Naive B cell (primary cell): ENCODE measurements at regions not wholly inside any gene's neighbourhood (a gene's known extent, or its start where the extent isn't known, plus 50 kb on each side); places are given as distances from the start of the nearest gene placed in this dataset.
"Not testable (repeated sequence)": the region's sequence is repeated elsewhere in the genome, so short reads cannot be mapped to it uniquely, and the experiment has no call there.

Experiments
- ATAC-seq, 2 donors: fragments of 150-1000 bp; cut with Tn5 transposase; 2 replicates each; pipeline ENCODE4 v1.10.0; 2021; ENCODE audit warnings: low read depth in 2 of 2, mild to moderate bottlenecking in 2 of 2, moderate library complexity in 2 of 2
- DNase-seq: peaks from one replicate; pipeline ENCODE4 v3.0.0; 2022
- H3K27ac Mint-ChIP-seq, 6 donors: one replicate each; pipeline ENCODE4 v1.8.0; 2020 to 2022; ENCODE audit warnings: mild to moderate bottlenecking in 6 of 6, mixed read lengths in 6 of 6, moderate library complexity in 5 of 6, inconsistent platforms in 2 of 6
- H3K27me3 Mint-ChIP-seq, 3 donors: one replicate each; pipeline ENCODE4 v1.8.0; 2021 to 2022; ENCODE audit warnings: mixed read lengths in 3 of 3, mild to moderate bottlenecking in 1 of 3
- H3K36me3 Mint-ChIP-seq, 2 donors: one replicate each; pipeline ENCODE4 v1.8.0; 2020 to 2022; ENCODE audit warnings: mixed read lengths in 2 of 2, inconsistent platforms in 1 of 2, mild to moderate bottlenecking in 1 of 2
- H3K4me1 Mint-ChIP-seq, 3 donors: one replicate each; pipeline ENCODE4 v1.8.0; 2020 to 2022; ENCODE audit warnings: mixed read lengths in 3 of 3, inconsistent platforms in 1 of 3, mild to moderate bottlenecking in 1 of 3, moderate library complexity in 1 of 3
- H3K4me3 Mint-ChIP-seq, 8 donors: one replicate each; pipeline ENCODE4 v1.8.0; 2020 to 2022; ENCODE audit warnings: mild to moderate bottlenecking in 8 of 8, mixed read lengths in 8 of 8, moderate library complexity in 8 of 8, inconsistent platforms in 2 of 8
- H3K9me3 Mint-ChIP-seq, 7 donors: one replicate each; pipeline ENCODE4 v1.8.0; 2020 to 2022; ENCODE audit warnings: mixed read lengths in 7 of 7, mild to moderate bottlenecking in 5 of 7, inconsistent platforms in 2 of 7, moderate library complexity in 1 of 7

DNA sequence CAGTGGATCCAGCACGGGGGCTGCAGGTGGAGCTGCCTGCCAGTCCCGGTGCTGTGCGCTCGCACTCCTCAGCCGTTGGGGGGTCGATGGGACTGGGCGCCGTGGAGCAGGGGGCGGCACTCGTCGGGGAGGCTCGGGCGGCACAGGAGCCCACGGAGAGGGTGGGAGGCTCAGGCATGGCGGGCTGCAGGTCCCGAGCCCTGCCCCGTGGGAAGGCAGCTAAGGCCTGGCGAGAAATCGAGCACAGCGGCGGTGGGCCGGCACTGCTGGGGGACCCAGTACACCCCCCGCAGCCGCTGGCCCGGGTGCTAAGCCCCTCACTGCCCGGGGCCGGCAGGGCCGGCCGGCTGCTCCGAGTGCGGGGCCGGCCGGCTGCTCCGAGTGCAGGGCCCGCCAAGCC is 52.3 kb upstream of the MARK1 start:
- not testable (repeated sequence) for ATAC-seq, H3K4me3 Mint-ChIP-seq, H3K36me3 Mint-ChIP-seq, H3K9me3 Mint-ChIP-seq, H3K27ac Mint-ChIP-seq, DNase-seq, H3K4me1 Mint-ChIP-seq
- peaks cover 0 to 13% (median 8%) of the 10 kb centered on the region in 3 donors for H3K27me3 Mint-ChIP-seq

DNA sequence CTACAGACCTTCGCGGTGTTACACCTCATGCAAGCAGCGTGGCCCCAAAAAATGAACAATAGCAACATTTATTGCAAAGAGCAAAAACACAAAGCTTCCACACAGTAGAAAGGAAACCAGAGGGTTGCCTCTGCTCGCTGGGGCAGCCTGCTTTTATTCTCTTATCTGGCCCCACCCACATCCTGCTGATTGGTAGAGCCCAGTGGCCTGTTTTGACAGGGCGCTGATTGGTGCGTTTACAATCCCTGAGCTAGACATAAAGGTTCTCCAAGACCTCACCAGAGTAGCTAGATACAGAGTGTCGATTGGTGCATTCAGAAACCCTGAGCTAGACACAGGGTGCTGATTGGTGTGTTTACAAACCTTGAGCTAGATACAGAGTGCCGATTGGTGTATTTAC is 52.8 kb upstream of the MARK1 start:
- not testable (repeated sequence) for H3K36me3 Mint-ChIP-seq

DNA sequence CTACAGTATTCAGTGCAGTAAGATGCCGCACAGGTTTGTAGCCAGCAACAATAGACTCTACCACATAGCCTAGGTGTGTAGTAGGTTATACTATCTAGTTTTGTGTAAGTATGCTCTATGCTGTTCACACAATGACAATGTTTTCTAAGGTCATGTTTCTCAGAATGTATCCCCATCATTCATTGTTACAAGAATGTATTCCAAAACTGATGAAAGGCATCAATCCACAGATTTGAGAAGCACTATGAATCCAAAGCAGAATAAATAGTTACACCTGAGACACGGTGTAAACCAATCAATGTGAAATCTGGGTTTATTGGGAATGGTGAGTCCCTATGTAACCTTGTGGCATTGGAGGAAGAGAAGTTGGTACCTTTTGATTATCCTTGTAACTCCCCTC is 54.5 kb upstream of the MARK1 start:
- DNase-seq (no peak), ATAC-seq (no peak)
- Mint-ChIP-seq H3K36me3 (no peaks in the 10 kb centered on the region), H3K9me3 (peaks cover 0 to 4% (median 0%) of the 10 kb centered on the region in 7 donors), H3K27me3 (peaks cover 0 to 13% (median 0%) of the 10 kb centered on the region in 3 donors), H3K4me1 (no peaks in the 10 kb centered on the region), H3K4me3 (no peak overlapping the region), H3K27ac (no peak overlapping the region)

More for the DNA sequence above, 52.8 kb upstream of the MARK1 start:
- peaks cover 0 to 13% (median 8%) of the 10 kb centered on the region in 3 donors for H3K27me3 Mint-ChIP-seq
- ATAC-seq, H3K27ac Mint-ChIP-seq, DNase-seq, H3K4me1 Mint-ChIP-seq, H3K4me3 Mint-ChIP-seq, H3K9me3 Mint-ChIP-seq: not testable (repeated sequence)

DNA sequence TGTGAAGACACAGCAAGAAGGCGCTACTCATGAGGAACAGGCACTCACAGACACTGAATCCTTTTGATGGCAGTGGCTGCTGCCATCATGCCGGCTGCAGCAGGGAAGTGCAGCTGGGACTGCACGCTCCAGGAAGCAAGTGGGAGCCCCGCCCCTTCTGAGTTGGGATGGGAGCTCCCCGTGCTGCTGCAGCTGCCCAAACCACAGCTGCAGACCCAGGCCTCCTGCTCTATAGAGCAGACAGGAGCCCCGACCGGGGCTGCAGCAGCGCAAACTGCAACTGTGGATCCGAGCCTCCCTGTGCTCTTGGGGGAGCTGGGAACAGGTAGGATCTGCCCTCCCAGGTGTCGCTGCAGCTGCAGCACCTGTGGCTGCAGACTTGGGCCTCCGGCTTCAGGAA is 65.2 kb upstream of the MARK1 start:
- Mint-ChIP-seq H3K36me3 (no peaks in the 10 kb centered on the region), H3K4me3 (no peak overlapping the region), H3K27ac (no peak overlapping the region), H3K9me3 (peaks cover 0 to 20% (median 7%) of the 10 kb centered on the region in 7 donors), H3K4me1 (no peaks in the 10 kb centered on the region), H3K27me3 (no peaks in the 10 kb centered on the region)
- ATAC-seq = no peak
- no peak for DNase-seq

DNA sequence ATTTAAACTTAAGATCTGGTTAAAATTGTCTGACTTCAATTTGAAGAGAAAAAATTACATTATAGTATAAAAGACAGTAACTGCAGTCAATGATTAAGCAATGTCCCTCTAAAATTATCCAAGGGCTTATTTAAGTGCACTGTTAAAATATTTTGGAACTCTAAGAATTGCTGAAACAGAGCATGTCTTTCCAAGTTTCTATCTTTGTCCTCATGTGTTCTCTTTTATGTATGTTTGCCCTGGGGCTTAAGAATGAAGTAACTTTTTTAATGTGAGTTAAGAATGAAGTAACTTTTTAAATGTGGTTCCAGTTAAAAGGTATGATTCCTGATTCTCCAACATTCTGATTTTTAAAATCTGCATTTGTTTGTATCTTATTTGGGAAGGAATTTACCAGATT is 69.0 kb upstream of the MARK1 start:
- H3K27me3 Mint-ChIP-seq = peaks cover 0 to 8% (median 0%) of the 10 kb centered on the region in 3 donors
- no peak for DNase-seq
- no peaks in the 10 kb centered on the region for H3K4me1 Mint-ChIP-seq
- no peak overlapping the region for H3K27ac Mint-ChIP-seq
- no peak overlapping the region for H3K4me3 Mint-ChIP-seq
- ATAC-seq = no peak
- H3K36me3 Mint-ChIP-seq = no peaks in the 10 kb centered on the region
- H3K9me3 Mint-ChIP-seq = peaks cover 0 to 5% (median 3%) of the 10 kb centered on the region in 7 donors

- peaks cover 0 to 4% (median 0%) of the 10 kb centered on the region in 7 donors for H3K9me3 Mint-ChIP-seq
- no peaks in the 10 kb centered on the region for H3K4me1 Mint-ChIP-seq
- DNase-seq (no peak), ATAC-seq (no peak)
- no peaks in the 10 kb centered on the region for H3K36me3 Mint-ChIP-seq
- no peak overlapping the region for H3K4me3 Mint-ChIP-seq
- no peak overlapping the region for H3K27ac Mint-ChIP-seq
- H3K27me3 Mint-ChIP-seq = peaks cover 0 to 15% (median 0%) of the 10 kb centered on the region in 3 donors
These were observed 69.9 kb upstream of the MARK1 start for GRCh38 chr1:220457957-220458609.

DNA sequence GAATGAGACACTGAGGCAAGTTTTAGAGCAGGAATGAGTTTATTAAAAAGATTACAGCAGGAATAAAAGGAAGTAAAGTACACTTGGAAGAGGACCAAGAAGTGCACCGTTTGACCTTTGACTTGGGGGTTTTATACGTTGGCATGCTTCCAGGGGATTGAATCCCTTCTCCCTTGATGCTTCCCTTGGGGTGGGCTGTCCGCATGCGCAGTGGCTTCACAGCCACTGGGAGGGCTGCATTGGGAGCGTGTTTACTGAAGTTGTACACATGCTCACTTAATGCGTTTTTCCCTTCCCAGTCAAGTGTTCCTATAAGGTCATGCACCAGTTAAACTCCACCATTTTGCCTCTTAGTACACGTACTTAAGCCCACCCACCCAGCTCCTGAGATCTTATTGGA is 72.4 kb upstream of the MARK1 start:
- H3K9me3 Mint-ChIP-seq = peaks cover 0 to 4% (median 0%) of the 10 kb centered on the region in 7 donors
- no peak overlapping the region for H3K4me3 Mint-ChIP-seq
- DNase-seq = no peak
- no peak overlapping the region for H3K27ac Mint-ChIP-seq
- peaks cover 6 to 27% (median 16%) of the 10 kb centered on the region in 3 donors for H3K27me3 Mint-ChIP-seq
- H3K36me3 Mint-ChIP-seq = no peaks in the 10 kb centered on the region
- no peaks in the 10 kb centered on the region for H3K4me1 Mint-ChIP-seq
- ATAC-seq = no peak

- H3K27ac Mint-ChIP-seq = no peak overlapping the region
- ATAC-seq (no peak), DNase-seq (no peak)
- H3K4me3 Mint-ChIP-seq = no peak overlapping the region
- H3K36me3 Mint-ChIP-seq = no peaks in the 10 kb centered on the region
- H3K27me3 Mint-ChIP-seq = peaks cover 11 to 33% (median 22%) of the 10 kb centered on the region in 3 donors
- peaks cover 0 to 5% (median 0%) of the 10 kb centered on the region in 7 donors for H3K9me3 Mint-ChIP-seq
- no peaks in the 10 kb centered on the region for H3K4me1 Mint-ChIP-seq
These were observed 73.7 kb upstream of the MARK1 start for GRCh38 chr1:220454155-220454777.

GRCh38 chr1:220453371-220453770 is 74.6 kb upstream of the MARK1 start:
- H3K9me3 Mint-ChIP-seq = peaks cover 0 to 5% (median 0%) of the 10 kb centered on the region in 7 donors
- no peaks in the 10 kb centered on the region for H3K36me3 Mint-ChIP-seq
- no peak for DNase-seq
- no peak for ATAC-seq
- no peak overlapping the region for H3K27ac Mint-ChIP-seq
- H3K4me3 Mint-ChIP-seq = no peak overlapping the region
- H3K27me3 Mint-ChIP-seq = peaks cover 11 to 35% (median 22%) of the 10 kb centered on the region in 3 donors
- H3K4me1 Mint-ChIP-seq = no peaks in the 10 kb centered on the region

DNA sequence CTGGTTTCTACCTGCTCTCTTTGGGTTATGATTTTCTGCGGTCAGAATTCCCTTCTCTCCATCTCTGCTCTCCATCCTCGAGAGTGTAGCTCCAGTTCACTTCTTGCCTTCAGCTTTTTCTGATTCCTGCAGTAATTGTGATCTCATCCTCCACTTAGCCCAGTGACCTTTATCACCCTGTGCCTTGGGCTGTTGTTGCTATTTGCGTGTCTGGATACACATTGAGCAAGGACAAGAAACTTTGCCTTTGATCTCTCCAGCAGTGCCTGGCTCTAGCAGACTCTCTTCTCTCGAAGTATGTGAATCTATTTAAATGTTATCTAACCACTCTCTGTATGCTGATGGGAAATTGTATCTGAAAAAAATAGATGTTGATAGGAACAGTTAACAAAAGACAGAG is 76.4 kb upstream of the MARK1 start:
- H3K36me3 Mint-ChIP-seq = no peaks in the 10 kb centered on the region

DNA sequence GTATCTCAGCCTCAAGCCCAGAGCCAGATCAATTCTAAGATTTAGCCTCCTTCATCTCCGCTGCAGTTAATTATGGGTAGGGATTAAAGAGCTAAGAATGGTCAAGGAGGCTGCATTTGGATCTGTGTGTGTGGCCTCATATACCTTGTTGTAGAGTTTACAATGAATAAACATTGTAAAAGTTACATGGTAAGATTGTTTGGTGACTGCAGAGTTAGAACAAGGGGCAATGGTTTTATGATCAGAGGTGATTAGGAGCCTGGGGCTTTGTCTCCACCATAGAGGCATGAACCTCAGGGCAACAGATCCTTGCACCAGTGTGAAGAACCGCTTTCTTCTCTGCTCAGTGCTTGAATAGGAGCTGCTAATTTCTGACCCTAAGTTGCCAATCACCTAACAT is 77.0 kb upstream of the MARK1 start:
- Mint-ChIP-seq H3K4me3 (no peak overlapping the region), H3K27ac (no peak overlapping the region), H3K4me1 (no peaks in the 10 kb centered on the region), H3K27me3 (peaks cover 17 to 35% (median 22%) of the 10 kb centered on the region in 3 donors), H3K9me3 (peaks cover 0 to 7% (median 0%) of the 10 kb centered on the region in 7 donors), H3K36me3 (no peaks in the 10 kb centered on the region)
- ATAC-seq (no peak), DNase-seq (no peak)

More for the DNA sequence above, 76.4 kb upstream of the MARK1 start:
- Mint-ChIP-seq H3K27me3 (peaks cover 17 to 35% (median 22%) of the 10 kb centered on the region in 3 donors), H3K4me1 (no peaks in the 10 kb centered on the region), H3K9me3 (peaks cover 0 to 6% (median 0%) of the 10 kb centered on the region in 7 donors), H3K4me3 (no peak overlapping the region), H3K27ac (no peak overlapping the region)
- DNase-seq (no peak), ATAC-seq (no peak)

DNA sequence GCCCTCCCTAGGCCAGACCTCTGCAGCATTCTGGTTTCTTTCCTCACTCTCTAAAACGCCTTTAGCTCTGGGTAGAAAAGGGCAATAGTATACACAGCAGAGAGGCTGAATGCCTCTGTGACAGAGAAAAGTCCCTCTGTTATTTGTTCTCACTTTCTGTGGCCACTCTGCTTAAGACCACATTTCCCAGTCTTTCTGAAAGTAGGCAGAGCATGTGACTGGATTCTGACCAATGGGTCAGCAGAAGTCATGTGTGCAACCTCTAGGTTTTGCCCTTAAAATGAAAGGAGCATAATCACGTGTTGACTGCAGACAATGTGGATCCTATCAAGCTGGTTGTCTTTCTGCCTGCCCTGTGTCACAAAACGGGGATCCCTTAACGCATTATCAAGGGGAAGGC is 79.7 kb upstream of the MARK1 start:
- H3K4me3 Mint-ChIP-seq = no peak overlapping the region
- DNase-seq = no peak
- no peak overlapping the region for H3K27ac Mint-ChIP-seq
- peaks cover 4 to 25% (median 15%) of the 10 kb centered on the region in 7 donors for H3K9me3 Mint-ChIP-seq
- no peaks in the 10 kb centered on the region for H3K36me3 Mint-ChIP-seq
- no peaks in the 10 kb centered on the region for H3K4me1 Mint-ChIP-seq
- peaks cover 17 to 22% (median 22%) of the 10 kb centered on the region in 3 donors for H3K27me3 Mint-ChIP-seq
- ATAC-seq = no peak

- not testable (repeated sequence) for H3K4me3 Mint-ChIP-seq, H3K36me3 Mint-ChIP-seq, ATAC-seq, H3K4me1 Mint-ChIP-seq, DNase-seq, H3K27ac Mint-ChIP-seq
- peaks cover 4 to 34% (median 15%) of the 10 kb centered on the region in 7 donors for H3K9me3 Mint-ChIP-seq
- peaks cover 10 to 19% (median 14%) of the 10 kb centered on the region in 3 donors for H3K27me3 Mint-ChIP-seq
These were observed 83.3 kb upstream of the MARK1 start for GRCh38 chr1:220444586-220444985.

DNA sequence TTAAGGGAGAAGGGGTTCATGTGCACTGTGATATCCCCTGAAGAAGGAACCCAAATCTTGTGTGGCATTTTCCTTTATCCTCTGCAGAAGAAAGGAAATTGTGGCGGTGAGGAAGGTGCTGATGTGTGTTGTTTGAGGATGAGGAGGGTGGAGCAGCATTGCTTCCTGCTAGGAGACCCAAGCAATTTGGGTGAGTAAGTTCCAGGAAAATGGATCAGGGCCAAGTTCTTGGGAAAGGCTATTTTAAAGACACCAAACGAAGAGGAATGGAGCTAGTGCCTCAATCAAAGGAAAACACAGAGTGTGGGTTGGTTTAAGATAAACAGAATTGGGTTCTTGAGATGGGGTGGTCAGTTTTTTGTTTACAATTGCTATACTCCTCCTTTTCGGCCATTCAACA is 86.7 kb upstream of the MARK1 start:
- Mint-ChIP-seq H3K4me3 (no peak overlapping the region), H3K9me3 (peaks cover 4 to 34% (median 15%) of the 10 kb centered on the region in 7 donors), H3K27ac (no peak overlapping the region), H3K4me1 (no peaks in the 10 kb centered on the region), H3K27me3 (peaks cover 0 to 19% (median 9%) of the 10 kb centered on the region in 3 donors), H3K36me3 (no peaks in the 10 kb centered on the region)
- DNase-seq (no peak), ATAC-seq (no peak)
